ENCODE measurements at regions not wholly inside any gene's neighbourhood (a gene's known extent, or its start where the extent isn't known, plus 50 kb on each side); places are given as distances from the start of the nearest gene placed in this dataset.

GRCh38 chr6:22041797-22042480 lies 254.9 kb downstream of the PRL start:
- DNase-seq, result no peak

GRCh38 chr6:22042706-22043105 lies 254.1 kb downstream of the PRL start:
- no peak for DNase-seq

- DNase-seq, result no peak
These were observed 253.4 kb downstream of the PRL start for GRCh38 chr6:22043284-22043962.

GRCh38 chr6:22045261-22045912 lies 251.4 kb downstream of the PRL start:
- DNase-seq, result no peak

DNA sequence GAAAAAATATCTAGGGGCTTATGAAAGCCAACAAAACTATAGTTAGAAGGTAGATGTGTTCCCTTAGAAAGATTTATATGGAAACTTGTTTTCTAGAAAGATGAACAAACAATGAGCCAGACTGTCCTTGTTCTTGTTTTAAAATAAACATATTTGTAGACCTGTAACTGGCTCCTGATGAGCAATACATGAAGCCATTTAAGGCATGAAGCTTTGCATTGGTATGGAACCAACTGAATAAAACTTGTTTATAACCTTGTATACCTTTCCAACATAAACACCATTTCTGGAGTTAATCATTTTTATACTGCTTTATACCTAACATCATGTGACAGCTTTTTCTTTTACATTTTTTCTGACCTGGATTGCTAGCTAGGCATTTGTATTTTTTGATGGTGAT lies 247.8 kb downstream of the PRL start:
- no peak for DNase-seq

DNA sequence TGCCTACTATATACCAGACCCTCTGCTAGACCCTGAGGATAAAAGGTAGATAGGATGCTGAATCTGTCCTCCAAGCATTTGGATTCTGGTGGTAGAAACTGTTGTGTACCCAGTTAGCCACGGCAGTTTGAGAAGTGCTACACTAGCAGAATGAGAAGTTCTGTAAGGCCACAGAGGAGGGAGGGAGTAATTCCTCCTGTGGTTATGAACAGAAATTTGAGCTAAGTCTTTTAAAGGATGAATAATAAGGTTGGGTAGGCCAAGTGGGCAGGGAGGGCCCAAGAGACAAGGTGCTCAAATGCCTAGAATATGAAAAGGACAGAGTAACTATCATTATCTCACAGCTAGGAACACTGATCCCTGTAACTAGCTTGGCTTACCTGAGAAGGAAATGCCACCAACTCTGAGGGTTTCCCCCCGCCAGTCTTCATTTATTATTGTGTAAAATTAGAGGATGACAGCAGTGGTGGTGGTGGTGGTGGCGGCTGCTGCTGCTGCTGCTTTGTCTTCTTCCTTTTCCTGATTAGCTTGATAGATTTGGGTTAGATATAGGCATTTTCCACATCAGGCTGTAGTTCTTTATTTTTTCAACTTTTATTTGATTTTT lies 243.3 kb downstream of the PRL start:
- DNase-seq, result no peak

GRCh38 chr6:22056398-22056797 lies 240.4 kb downstream of the PRL start:
- DNase-seq, result no peak

DNA sequence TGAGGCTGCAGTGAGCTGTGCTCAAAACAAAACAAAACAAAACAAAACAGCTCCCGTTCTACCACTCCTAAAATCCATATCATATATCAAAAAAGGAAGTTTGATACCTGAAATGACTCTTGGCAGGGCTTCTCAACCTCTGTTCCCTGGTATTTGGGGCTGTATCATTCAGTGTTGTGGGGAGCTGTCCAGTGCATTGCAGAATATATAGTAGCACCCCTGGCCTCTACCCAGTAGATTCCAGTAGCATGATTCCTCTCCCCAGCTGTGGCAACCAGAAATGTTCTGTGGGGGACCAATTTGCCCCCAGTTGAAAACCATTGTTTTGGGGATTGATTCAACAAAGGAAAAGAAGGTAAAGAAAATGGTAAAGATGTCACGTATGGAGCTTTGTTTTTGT lies 238.9 kb downstream of the PRL start:
- DNase-seq, result no peak

GRCh38 chr6:22059126-22059525 lies 237.7 kb downstream of the PRL start:
- no peak for DNase-seq

GRCh38 chr6:22059946-22060345 lies 236.9 kb downstream of the PRL start:
- DNase-seq, result no peak

DNA sequence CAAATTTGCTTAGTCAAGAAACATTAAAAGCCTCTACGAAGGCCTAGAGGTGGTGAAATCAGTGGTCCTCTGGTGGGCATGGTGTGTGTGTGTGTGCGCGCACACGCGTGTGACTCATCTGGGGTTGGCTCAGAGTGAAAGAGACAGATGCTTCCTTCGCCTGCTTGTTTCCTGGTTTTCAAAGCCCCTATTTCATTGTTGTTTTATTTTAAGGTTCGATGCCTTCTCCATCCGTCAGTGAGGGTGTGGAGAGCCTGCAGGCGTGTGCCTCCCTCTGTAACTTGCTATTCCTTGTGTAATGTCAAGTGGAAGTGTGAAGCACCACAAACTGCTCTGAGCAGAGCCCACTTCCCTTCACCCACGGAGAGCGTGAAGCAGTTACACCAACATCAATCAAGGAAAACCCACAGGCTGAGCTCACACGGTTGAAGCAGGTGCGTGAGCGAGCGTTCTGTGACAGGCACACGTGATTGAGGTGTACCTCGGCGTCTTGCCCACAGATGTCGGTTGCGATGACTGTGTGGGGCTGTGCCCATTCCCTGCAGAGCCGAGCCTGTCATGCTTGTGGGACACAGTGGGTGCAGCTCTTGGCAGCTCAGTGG lies 233.9 kb downstream of the PRL start:
- no peak for DNase-seq

DNA sequence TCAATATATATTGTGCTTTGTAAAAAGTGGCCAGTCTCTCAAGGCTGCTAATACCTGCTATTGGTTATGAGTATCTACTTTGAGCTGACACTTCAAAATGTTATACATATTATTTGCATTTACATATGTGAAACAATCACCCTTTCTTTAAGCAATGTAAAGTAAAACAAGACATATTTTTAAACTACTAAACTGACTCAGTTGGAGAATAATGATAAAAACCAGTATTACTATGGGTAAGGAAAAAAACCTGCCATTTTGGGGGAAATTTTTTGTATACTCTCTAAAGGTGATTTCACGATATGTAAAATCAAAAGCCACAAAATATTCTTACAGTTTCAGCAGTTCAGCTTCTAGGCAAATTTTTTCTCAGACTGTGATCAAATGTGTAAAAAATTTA lies 232.3 kb downstream of the PRL start:
- DNase-seq, result no peak

DNA sequence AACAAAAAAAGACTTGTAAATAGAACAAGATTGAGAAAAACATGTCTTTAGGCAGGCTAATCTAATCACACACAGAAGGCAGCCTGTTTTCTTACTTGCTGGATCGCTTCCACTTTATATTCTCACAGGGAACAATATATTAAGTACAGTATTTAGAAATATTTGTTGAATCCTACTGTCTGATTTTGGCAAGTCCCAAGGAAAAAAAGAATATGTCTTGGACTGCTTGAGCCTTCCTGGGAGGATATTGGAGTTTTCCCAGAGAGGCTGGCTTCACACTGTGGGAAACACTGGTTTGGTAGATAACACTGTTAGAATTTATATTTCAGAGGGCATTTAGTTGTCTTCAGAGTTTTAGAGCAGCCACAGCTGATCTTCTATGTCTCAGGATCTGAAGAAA lies 229.7 kb downstream of the PRL start:
- no peak for DNase-seq

- DNase-seq, result no peak
These were observed 229.2 kb downstream of the PRL start for GRCh38 chr6:22067671-22068070.

DNA sequence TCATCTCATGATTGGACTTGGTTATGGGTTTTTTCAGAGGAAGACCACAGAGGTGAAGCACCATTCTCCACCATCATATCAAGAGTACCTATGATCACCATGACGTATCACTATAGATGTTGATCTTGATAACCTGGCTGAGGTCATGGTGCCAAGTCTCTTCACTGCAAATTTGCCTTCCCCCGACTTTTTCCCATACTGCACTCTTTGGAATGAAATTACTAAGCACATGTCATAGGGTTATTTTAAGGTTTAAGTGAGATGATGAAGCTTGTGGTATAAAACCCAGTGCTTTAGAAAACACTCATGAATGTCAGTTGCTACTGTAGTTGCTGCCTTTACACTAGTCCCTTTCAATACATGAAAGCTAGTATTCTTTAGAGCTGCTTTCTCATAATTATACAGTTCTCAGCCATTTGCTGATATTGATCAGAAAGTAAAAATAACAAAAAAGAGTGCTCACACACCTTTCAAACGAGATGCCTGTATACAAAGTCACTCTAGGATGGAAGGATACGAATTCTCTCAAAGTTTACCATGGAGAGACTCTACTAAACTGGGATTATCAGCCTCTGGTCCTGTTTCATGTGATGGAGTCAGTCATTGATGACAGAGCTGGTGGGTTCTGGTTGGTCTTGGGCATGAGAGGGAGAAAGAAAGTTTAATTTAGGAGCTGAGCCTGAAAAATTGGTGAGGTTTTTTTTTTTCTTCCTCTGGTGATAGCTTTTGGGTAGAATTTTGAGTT lies 228.1 kb downstream of the PRL start:
- DNase-seq, result no peak

- DNase-seq, result no peak
These were observed 227.5 kb downstream of the PRL start for GRCh38 chr6:22069306-22069800.

GRCh38 chr6:22071270-22072041 lies 225.4 kb downstream of the PRL start:
- DNase-seq, result no peak

- no peak for DNase-seq
These were observed 223.9 kb downstream of the PRL start for GRCh38 chr6:22072949-22073348.

GRCh38 chr6:22073516-22074198 lies 223.2 kb downstream of the PRL start:
- DNase-seq, result no peak

- DNase-seq, result no peak
These were observed 218.5 kb downstream of the PRL start for GRCh38 chr6:22078288-22078687.

All from activated effector memory CD4-positive, alpha-beta T cell treated with Interleukin-2 at 50 U/mL for 16 hours (primary cell).